PFSK-1 (cell line): ENCODE measurements at regions not wholly inside any gene's neighbourhood (a gene's known extent, or its start where the extent isn't known, plus 50 kb on each side); places are given as distances from the start of the nearest gene placed in this dataset.
A peak's percentile ranks its signal among the peaks of the same experiment; 100 is the strongest.

Experiments used
- FOXP2 ChIP-seq: optimal IDR thresholded peaks from 2 replicates; pipeline ENCODE3; 2011; ENCODE audit warnings: borderline replicate concordance, control low read depth, inconsistent platforms; ENCODE audit not compliant: insufficient read depth; ENCODE audit errors: extremely low read length, extremely low read depth
- POLR2AphosphoS5 ChIP-seq: IDR thresholded peaks from 2 replicates; pipeline ENCODE4 v1.6.1; 2012; ENCODE audit warnings: low read depth, mild to moderate bottlenecking, control low read depth, low read length, moderate library complexity
- REST ChIP-seq, 2 experiments: IDR thresholded peaks; 2 replicates each; pipeline versions ENCODE4 v1.6.1 to v1.8.0; 2011 to 2012; ENCODE audit warnings: low read depth in 2 of 2, low read length in 2 of 2, control low read depth in 1 of 2, inconsistent platforms in 1 of 2, mild to moderate bottlenecking in 1 of 2, moderate library complexity in 1 of 2; ENCODE audit not compliant: insufficient read depth in 1 of 2
- SIN3A ChIP-seq: IDR thresholded peaks from 2 replicates; pipeline ENCODE4 v1.6.1; 2012; ENCODE audit warnings: mild to moderate bottlenecking, low read length, moderate library complexity, borderline replicate concordance; ENCODE audit not compliant: insufficient read depth
- TAF1 ChIP-seq: IDR thresholded peaks from 2 replicates; pipeline ENCODE4 v1.6.1; 2012; ENCODE audit warnings: low read length, control low read depth, borderline replicate concordance; ENCODE audit not compliant: insufficient read depth

GRCh38 chr6:155534678-155535077 lies 79.0 kb upstream of the NOX3 start:
- TF ChIP-seq SIN3A (no peak), TAF1 (no peak), REST (IDR thresholded peaks at IDR 0.05; ENCODE audit: insufficient read depth in 1 of 2, low read depth in 2 of 2, low read length in 2 of 2) (no peak), FOXP2 (no peak), POLR2AphosphoS5 (no peak)

- no peak for TF ChIP-seq REST (IDR thresholded peaks at IDR 0.05; ENCODE audit: insufficient read depth in 1 of 2, low read depth in 2 of 2, low read length in 2 of 2)
- TF ChIP-seq SIN3A = no peak
- TF ChIP-seq FOXP2 = no peak
- no peak for TF ChIP-seq TAF1
- TF ChIP-seq POLR2AphosphoS5 = no peak
Observed at GRCh38 chr6:155530219-155530834, 74.7 kb upstream of the NOX3 start.

- TF ChIP-seq POLR2AphosphoS5 = 0 out of 2 replicates have a peak, but pooled peaks have one; percentile 25
- TF ChIP-seq FOXP2 = no peak
- 0 out of 4 replicates have a peak, but pooled peaks of 1 of the 2 experiments have one; percentile 52 for TF ChIP-seq REST (IDR thresholded peaks at IDR 0.05; ENCODE audit: insufficient read depth in 1 of 2, low read depth in 2 of 2, low read length in 2 of 2)
- 0 out of 2 replicates have a peak, but pooled peaks have one; percentile 42 for TF ChIP-seq SIN3A
Observed at GRCh38 chr6:155528982-155529453, 73.4 kb upstream of the NOX3 start.

- TF ChIP-seq REST (IDR thresholded peaks at IDR 0.05; ENCODE audit: insufficient read depth in 1 of 2, low read depth in 2 of 2, low read length in 2 of 2) (no peak), TAF1 (no peak), SIN3A (no peak), FOXP2 (no peak), POLR2AphosphoS5 (no peak)
Observed at GRCh38 chr6:155528335-155528734, 72.7 kb upstream of the NOX3 start.
